Chondrocyte (in vitro differentiated cells): ENCODE measurements at regions not wholly inside any gene's neighbourhood (a gene's known extent, or its start where the extent isn't known, plus 50 kb on each side); places are given as distances from the start of the nearest gene placed in this dataset.

ENCODE experiments used
- DNase-seq: peaks from one replicate; pipeline ENCODE4 v3.0.0; 2021; ENCODE audit warnings: mixed read lengths, low spot score
- H3K27ac Mint-ChIP-seq: one replicate; pipeline ENCODE4 v1.8.0; 2021; ENCODE audit warnings: mild to moderate bottlenecking, moderate library complexity, mixed read lengths; ENCODE audit not compliant: unreplicated experiment
- H3K27me3 Mint-ChIP-seq: 2 replicates; pipeline ENCODE4 v1.8.0; 2021; ENCODE audit warnings: low read depth, mixed read lengths
- H3K36me3 Mint-ChIP-seq: 2 replicates; pipeline ENCODE4 v1.8.0; 2021; ENCODE audit warnings: low read depth, mixed read lengths
- H3K4me1 Mint-ChIP-seq: 2 replicates; pipeline ENCODE4 v1.8.0; 2021; ENCODE audit warnings: low read depth, mild to moderate bottlenecking, mixed read lengths
- H3K4me3 Mint-ChIP-seq: one replicate; pipeline ENCODE4 v1.8.0; 2021; ENCODE audit warnings: mild to moderate bottlenecking, moderate library complexity, mixed read lengths; ENCODE audit not compliant: unreplicated experiment
- H3K9me3 Mint-ChIP-seq: 2 replicates; pipeline ENCODE4 v1.8.0; 2021; ENCODE audit warnings: low read depth, mixed read lengths
- TF ChIP-seq, protein P1 (sequence below): fragments of 200-600 bp; sonication (generic); IDR thresholded peaks from 2 replicates; pipeline ENCODE4 v1.5.0; 2021; ENCODE audit warnings: antibody characterized with exemption, mild to moderate bottlenecking, moderate library complexity

GRCh38 chr6:90709431-90709996 lies 122.6 kb upstream of the MAP3K7 start:
- Mint-ChIP-seq H3K27me3 (peaks cover 14% of the 10 kb centered on the region), H3K27ac (no peak overlapping the region), H3K4me3 (no peak overlapping the region), H3K4me1 (no peaks in the 10 kb centered on the region), H3K36me3 (no peaks in the 10 kb centered on the region), H3K9me3 (no peaks in the 10 kb centered on the region)
- DNase-seq: no peak
- TF ChIP-seq, protein P1, sequence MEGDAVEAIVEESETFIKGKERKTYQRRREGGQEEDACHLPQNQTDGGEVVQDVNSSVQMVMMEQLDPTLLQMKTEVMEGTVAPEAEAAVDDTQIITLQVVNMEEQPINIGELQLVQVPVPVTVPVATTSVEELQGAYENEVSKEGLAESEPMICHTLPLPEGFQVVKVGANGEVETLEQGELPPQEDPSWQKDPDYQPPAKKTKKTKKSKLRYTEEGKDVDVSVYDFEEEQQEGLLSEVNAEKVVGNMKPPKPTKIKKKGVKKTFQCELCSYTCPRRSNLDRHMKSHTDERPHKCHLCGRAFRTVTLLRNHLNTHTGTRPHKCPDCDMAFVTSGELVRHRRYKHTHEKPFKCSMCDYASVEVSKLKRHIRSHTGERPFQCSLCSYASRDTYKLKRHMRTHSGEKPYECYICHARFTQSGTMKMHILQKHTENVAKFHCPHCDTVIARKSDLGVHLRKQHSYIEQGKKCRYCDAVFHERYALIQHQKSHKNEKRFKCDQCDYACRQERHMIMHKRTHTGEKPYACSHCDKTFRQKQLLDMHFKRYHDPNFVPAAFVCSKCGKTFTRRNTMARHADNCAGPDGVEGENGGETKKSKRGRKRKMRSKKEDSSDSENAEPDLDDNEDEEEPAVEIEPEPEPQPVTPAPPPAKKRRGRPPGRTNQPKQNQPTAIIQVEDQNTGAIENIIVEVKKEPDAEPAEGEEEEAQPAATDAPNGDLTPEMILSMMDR: no peak

DNA sequence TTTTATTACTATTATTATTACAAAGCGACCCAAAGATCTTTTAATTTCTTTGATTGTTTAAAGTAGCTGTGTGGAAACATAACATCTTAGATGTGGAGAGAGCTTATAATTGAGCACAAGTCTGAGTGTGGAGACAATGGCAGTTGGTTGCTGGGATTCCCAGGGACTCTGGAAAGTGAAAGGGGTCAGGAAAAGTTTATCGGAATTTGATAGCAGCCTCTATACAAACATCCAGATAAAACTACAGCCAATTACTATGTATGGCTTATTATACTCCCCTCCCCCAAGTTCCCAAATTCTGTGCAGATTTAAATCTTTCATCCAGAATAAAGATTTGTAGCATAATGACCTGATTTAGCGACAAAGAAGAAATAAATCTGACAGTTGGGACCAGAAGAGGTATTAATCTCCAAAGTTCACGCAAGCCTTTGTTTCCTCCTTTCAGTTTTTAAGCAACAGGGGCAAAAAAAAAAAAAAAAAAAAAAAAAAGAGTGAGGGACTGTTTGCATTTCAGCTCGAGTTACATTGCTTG lies 121.4 kb upstream of the MAP3K7 start:
- H3K4me1 Mint-ChIP-seq: no peaks in the 10 kb centered on the region
- no peak for DNase-seq
- H3K27ac Mint-ChIP-seq: no peak overlapping the region
- H3K27me3 Mint-ChIP-seq: peaks cover 16% of the 10 kb centered on the region
- no peak overlapping the region for H3K4me3 Mint-ChIP-seq
- TF ChIP-seq, protein P1: no peak
- no peaks in the 10 kb centered on the region for H3K9me3 Mint-ChIP-seq
- no peaks in the 10 kb centered on the region for H3K36me3 Mint-ChIP-seq

DNA sequence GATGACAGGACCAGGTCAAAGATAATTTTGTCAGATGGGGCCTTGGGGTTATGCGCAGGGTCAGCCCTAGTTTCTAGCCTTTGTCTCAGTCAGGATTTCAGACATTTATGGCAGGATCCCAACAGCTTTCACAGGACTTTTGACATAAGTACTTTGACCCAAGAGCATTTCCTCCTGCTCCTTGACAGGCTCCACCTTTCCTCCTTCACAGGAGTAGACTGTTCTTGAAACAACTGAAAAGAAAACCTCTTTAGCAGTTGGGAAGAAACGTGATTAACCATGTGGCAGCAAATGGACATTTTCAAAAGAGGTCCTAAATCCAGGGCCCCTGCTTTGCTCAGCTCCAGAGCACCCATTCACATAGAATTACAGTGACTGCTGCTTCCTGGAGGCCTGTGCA lies 120.4 kb upstream of the MAP3K7 start:
- peaks cover 13% of the 10 kb centered on the region for H3K27me3 Mint-ChIP-seq
- DNase-seq: no peak
- H3K36me3 Mint-ChIP-seq: no peaks in the 10 kb centered on the region

DNA sequence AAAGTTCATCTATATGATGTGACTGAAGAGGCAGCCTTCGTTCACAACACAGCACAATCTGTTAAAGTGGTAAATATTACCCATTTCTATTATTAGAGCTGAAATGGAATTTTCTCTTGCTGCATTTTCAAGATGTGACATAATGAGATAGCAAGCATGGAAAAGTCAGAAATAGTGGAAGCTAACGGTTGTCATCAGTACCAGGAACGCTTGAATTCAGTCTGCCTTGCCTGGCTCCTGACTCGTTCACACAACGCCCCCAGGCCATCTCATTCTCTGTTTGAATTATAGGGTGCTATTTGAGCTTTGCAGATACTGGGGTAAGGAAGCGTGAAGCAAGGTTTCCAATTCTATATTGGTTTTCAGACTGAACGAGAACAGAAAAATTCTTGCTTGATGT lies 116.5 kb upstream of the MAP3K7 start:
- no peaks in the 10 kb centered on the region for H3K9me3 Mint-ChIP-seq
- H3K4me1 Mint-ChIP-seq: no peaks in the 10 kb centered on the region
- H3K4me3 Mint-ChIP-seq: no peak overlapping the region
- DNase-seq: no peak
- peaks cover 10% of the 10 kb centered on the region for H3K27me3 Mint-ChIP-seq
- TF ChIP-seq, protein P1: no peak
- no peaks in the 10 kb centered on the region for H3K36me3 Mint-ChIP-seq
- H3K27ac Mint-ChIP-seq: no peak overlapping the region

More for the DNA sequence above, 120.4 kb upstream of the MAP3K7 start:
- Mint-ChIP-seq H3K9me3 (no peaks in the 10 kb centered on the region), H3K4me1 (no peaks in the 10 kb centered on the region), H3K27ac (no peak overlapping the region), H3K4me3 (no peak overlapping the region)
- TF ChIP-seq, protein P1: no peak

GRCh38 chr6:90701926-90702325 lies 115.1 kb upstream of the MAP3K7 start:
- H3K9me3 Mint-ChIP-seq: no peaks in the 10 kb centered on the region
- H3K4me1 Mint-ChIP-seq: no peaks in the 10 kb centered on the region
- TF ChIP-seq, protein P1: no peak
- no peak overlapping the region for H3K27ac Mint-ChIP-seq
- H3K4me3 Mint-ChIP-seq: no peak overlapping the region
- peaks cover 10% of the 10 kb centered on the region for H3K27me3 Mint-ChIP-seq
- no peak for DNase-seq
- H3K36me3 Mint-ChIP-seq: no peaks in the 10 kb centered on the region
